ENCODE measurements at regions not wholly inside any gene's neighbourhood (a gene's known extent, or its start where the extent isn't known, plus 50 kb on each side); places are given as distances from the start of the nearest gene placed in this dataset.

DNA sequence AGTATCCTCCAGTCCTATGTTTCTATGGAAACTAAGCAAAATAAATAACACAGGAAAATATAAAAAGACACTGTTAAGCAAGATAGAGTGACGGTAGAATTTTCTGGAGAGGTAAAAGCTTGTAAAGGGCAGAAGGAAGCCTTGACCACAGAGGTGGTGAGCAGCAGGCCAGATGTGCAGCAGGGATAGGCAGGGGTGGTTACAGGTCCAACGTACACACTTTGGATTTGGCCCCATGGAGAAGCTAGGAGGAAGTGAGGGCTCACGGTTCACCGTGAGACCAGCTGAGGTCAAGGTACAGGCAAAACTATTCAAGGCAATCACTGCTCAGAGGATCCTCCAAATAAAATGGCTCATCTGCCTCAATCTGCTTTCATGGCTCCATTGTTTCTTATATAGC lies 242.8 kb downstream of the B3GLCT start:
- no peak for DNase-seq

DNA sequence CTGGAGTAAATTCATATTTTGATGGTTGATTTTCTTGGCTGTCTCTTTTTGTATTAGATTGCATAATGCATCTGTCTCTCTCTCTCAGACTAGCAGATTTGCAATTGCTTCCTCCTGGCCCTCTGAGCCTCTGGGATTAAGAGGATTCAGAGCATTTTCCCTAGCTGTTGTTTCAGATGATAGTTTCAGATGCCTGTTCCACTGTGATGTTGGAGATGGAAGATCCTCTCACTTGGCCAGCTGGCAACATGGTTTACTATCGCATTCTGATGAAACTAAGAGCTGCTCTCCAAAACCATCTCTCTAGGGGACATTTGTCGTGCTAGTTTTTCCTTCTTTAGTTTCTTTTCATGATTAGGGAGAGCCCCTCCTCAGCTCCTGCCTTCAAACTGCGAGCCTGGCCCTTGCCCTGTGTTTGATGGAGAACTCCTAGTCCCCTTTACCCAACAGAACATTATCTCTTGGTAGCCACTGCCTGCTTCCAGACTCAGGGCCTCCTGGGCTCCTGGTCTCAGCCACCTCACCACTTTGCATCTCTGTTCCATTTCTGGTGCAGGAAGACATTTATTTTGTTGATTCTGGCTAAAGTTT lies 244.6 kb downstream of the B3GLCT start:
- DNase-seq: no peak

- DNase-seq: no peak
These were observed 252.8 kb downstream of the B3GLCT start for GRCh38 chr13:31452525-31452924.

DNA sequence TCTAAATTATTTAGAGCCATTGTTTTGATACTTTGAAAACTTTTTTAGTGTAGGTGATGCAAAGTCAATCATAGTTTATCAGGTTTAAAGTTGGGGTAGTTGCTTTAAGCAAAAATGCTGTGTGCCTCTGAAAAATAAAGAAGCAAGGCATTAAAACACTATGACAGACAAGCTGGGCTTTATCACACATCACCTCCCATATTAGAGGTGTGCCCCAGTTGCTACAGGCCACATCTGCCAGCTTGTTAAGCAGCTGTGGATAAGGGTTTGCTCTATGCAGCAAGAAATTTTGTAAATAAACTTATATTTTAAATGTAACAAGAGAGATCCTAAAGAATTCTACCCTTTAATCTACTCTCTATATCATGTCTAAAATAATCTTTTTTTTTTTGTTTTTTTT lies 255.8 kb downstream of the B3GLCT start:
- DNase-seq: no peak

- DNase-seq: no peak
These were observed 256.3 kb downstream of the B3GLCT start for GRCh38 chr13:31456056-31456455.

DNA sequence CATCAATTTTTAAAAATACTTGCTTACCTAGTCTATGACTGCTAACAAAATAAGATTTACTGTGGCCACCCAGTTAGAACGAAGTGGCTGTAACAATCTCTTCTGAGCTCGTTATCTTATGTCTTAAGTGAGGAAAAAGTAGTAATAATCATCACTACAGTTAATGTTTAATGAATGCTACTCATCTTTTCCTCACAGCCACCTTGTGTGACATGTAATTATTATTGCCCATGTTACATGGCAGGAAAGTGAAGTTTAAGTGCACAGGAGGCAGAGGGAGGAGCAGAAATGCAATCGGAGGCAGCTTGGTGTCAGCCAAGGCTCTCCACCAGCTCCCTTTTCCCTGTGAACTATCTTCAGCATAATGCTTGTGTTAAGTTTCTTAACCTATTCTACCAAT lies 260.3 kb downstream of the B3GLCT start:
- DNase-seq: no peak

- no peak for DNase-seq
These were observed 262.1 kb downstream of the B3GLCT start for GRCh38 chr13:31461923-31462322.

DNA sequence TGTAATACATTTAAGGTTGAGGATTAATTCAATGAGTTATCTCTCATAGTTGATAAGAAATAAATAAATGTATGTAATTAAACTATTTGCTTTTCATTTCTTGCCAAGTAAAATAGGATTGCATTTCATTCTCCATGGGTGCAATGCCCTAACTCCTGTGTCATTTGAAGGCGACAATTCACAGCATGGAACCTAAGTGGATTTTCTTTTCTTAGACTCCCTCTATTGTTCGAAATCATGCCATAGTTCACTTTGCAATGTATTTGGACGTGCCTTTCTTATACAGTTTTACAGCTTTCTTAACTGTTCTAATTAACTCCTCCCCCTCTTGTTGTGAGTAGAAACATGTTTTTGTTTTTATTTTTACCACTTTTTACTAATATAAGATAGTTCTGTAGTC lies 263.0 kb downstream of the B3GLCT start:
- DNase-seq: no peak

DNA sequence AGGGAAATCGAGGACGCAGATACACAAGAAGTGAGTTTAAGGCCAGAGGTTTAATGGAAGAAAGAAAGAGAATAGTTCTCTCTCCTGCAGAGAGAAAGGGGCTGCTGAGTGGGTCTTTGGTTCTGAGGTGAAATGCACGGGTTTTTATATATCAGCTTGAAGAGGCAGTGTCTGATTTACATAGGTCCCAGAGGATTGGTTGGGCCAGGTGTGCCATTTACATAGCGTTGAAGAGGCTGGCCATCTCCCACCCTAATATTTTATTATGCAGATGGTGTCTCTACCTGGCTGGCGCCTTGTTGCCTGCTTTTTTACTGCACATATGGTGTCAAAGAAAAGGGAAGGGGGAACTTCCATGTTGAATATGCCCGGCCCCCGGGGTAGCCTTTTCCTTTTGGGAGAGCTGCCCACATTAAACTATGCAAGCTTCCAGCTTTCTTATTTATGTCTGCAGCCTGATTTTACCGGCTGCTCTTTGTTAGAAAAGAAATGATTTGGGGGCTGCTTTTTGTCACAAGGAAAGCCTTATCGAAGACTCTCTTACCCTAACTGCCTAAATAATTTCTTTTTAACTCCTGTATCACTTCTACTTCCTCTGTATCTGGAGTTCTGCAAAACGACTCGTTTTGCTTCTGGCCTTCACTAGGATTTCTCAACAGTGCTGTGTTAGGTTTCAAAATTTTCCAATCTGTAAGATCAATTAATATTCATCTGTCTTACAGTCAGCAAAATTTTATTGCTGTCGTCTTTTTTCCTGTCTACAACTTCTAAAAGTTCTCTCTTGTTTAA lies 268.5 kb downstream of the B3GLCT start:
- DNase-seq: no peak

DNA sequence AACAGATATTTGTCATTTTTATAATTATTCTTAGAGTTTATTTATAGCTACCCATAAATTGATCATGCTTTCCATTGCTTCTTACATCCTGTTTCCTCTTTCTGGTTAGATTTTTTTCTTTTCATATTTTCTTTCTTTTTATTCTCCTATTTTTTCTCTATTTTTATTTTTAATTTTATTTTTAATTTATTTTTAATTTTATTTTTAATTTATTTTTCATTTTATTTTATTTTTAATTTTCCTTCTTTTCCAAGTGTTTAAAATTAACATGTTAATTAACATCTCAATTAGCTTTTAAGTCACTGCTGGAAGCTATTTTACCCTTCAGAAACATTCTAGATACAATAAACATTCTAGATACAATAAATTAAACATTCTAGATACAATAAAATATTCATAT lies 269.6 kb downstream of the B3GLCT start:
- no peak for DNase-seq

GRCh38 chr13:31476266-31476665 lies 263.1 kb upstream of the RXFP2 start:
- DNase-seq: no peak

- no peak for DNase-seq
These were observed 262.6 kb upstream of the RXFP2 start for GRCh38 chr13:31476753-31477152.

DNA sequence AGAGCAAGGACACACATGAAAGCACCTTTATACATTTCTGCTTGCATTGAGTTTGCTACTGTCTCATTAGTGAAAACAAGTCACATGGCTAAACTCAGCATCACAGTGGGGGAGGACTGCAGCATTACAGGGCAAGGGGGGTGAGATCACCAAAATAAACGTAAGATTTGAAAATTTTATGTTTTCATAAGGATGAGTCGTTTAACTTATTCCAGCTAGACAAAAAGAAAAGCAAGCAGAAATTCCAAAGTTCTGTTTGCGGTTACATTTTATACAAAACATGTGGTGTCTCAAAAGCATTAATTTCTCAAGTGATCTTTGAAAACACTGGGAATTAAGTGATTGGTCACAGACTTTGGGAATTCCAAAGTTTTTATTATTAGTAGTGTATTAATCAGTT lies 261.4 kb upstream of the RXFP2 start:
- DNase-seq: no peak

- no peak for DNase-seq
These were observed 254.1 kb upstream of the RXFP2 start for GRCh38 chr13:31485183-31485582.

DNA sequence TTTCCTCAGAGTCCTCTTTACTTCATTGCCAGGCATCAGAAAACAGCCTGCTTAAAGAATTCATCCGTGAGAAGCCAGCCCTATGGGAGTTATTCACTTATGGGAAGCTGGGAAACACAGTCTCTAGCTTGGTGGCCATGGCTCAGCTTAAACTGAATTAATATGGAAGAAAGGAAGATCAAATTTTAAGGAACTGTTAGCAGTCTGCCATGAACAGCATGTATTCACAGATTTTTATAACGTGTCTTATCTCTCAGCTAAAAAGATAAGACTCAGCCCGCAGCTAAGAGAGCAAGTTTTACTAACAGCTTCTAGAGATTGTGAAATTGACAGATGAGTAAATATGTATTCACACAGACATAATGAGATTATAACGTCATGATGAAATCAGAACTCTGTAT lies 253.7 kb upstream of the RXFP2 start:
- no peak for DNase-seq

DNA sequence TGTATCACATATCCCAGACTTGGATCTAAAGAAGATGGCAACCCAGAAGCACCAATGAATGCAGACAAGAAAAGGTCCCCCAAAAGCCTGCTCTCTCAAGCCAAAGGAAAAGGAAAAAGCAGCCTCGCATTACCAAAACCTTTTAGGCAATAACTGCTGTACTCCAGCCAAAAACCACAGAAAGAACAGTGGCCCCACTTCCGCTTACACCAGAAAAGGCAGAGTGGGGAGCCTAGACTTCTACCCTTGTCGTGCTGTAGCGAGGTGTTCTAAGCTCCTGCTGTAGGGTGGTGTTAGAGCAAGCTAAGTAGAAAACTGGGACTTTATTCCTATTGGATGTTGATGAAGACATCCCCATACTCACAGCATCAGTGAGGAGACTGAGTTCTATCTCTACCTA lies 244.0 kb upstream of the RXFP2 start:
- no peak for DNase-seq

DNA sequence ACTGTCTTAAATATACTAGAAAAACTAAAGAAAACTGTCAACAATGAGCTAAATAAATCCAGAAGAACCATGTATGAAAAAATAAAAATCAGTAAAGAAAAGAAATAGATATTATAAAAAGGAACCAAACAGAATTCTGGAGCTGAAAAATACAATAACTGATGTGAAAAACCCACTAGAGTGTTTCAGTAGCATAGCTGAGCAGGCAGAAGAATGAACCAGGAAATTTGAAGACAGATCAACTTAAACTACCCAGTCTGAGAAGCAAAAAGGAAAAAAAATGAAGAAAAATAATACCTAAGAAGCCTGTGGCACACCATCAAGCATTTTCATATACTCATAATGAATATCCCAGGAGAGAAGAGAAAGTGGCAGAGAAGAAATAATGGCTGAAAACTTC lies 240.1 kb upstream of the RXFP2 start:
- DNase-seq: no peak

- no peak for DNase-seq
These were observed 235.7 kb upstream of the RXFP2 start for GRCh38 chr13:31503626-31504025.

DNA sequence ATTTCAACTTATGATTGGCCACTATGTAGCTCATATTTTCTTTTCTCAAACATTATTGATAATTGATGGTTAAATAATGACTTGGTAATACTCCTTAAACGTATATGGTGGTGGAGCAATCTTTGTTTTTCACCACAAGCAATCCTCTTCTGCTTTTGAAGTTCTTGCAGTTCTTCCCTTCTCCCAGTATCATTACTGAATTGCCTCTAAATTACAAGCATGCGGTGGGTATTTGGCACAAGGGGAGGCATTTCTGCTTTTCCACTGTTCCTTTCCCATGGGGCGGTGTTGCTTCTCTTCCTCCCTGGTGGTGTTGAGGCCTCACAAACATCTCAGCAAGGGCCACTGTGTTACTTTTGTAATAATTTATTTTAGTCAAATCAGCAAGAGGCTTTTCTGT lies 234.4 kb upstream of the RXFP2 start:
- DNase-seq: no peak

- DNase-seq: no peak
These were observed 227.0 kb upstream of the RXFP2 start for GRCh38 chr13:31512331-31512730.

GRCh38 chr13:31514932-31515331 lies 224.4 kb upstream of the RXFP2 start:
- DNase-seq: no peak

GRCh38 chr13:31515427-31515826 lies 223.9 kb upstream of the RXFP2 start:
- DNase-seq: no peak

DNA sequence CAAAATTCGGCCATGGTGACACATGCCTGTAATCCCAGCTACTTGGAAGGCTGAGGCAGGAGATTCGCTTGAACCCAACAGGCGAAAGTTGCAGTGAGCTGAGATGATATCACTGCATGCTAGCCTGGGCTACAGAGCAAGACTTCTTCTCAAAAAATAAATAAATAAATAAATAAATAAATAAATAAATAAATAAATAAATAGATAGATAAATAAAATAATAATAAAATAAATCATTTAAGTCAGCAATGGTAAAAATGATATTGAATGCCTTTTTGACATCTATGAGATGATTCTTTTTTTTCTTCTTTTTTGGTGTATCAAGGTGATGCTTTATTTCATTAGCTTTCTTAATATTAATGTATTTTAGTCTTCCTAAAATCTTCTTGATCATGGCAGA lies 221.7 kb upstream of the RXFP2 start:
- DNase-seq: no peak

- DNase-seq: no peak
These were observed 220.7 kb upstream of the RXFP2 start for GRCh38 chr13:31518645-31519044.

GRCh38 chr13:31521435-31521834 lies 217.9 kb upstream of the RXFP2 start:
- no peak for DNase-seq

Measured in 8988T (cell line).